ENCODE measurements at regions not wholly inside any gene's neighbourhood (a gene's known extent, or its start where the extent isn't known, plus 50 kb on each side); places are given as distances from the start of the nearest gene placed in this dataset.

- Mint-ChIP-seq H3K36me3 (ENCODE audit: low read depth) (no peaks in the 10 kb centered on the region), H3K9me3 (peaks cover 8% of the 10 kb centered on the region), H3K4me1 (peaks cover 16% of the 10 kb centered on the region), H3K27me3 (ENCODE audit: low read depth) (peaks cover 17% of the 10 kb centered on the region), H3K27ac (no peak overlapping the region), H3K4me3 (no peak overlapping the region)
- TF ChIP-seq CTCF (IDR thresholded peaks at IDR 0.05; ENCODE audit: unreplicated experiment in 3 of 3), result no peak
These were observed 89.1 kb upstream of the IGFBP7 start for GRCh38 chr4:57199267-57199666.

GRCh38 chr4:57195622-57196021 lies 85.4 kb upstream of the IGFBP7 start:
- peaks cover 12% of the 10 kb centered on the region for H3K27me3 Mint-ChIP-seq (ENCODE audit: low read depth)
- no peak overlapping the region for H3K27ac Mint-ChIP-seq
- no peak for TF ChIP-seq CTCF (IDR thresholded peaks at IDR 0.05; ENCODE audit: unreplicated experiment in 3 of 3)
- no peaks in the 10 kb centered on the region for H3K36me3 Mint-ChIP-seq (ENCODE audit: low read depth)
- H3K4me1 Mint-ChIP-seq, result peaks cover 41% of the 10 kb centered on the region
- H3K9me3 Mint-ChIP-seq, result peaks cover 12% of the 10 kb centered on the region
- H3K4me3 Mint-ChIP-seq, result no peak overlapping the region

- no peaks in the 10 kb centered on the region for H3K36me3 Mint-ChIP-seq (ENCODE audit: low read depth)
- TF ChIP-seq CTCF (IDR thresholded peaks at IDR 0.05; ENCODE audit: unreplicated experiment in 3 of 3), result peak in 2 of 3 experiments; percentile 7 to 45
- peaks cover 12% of the 10 kb centered on the region for H3K9me3 Mint-ChIP-seq
- peaks cover 11% of the 10 kb centered on the region for H3K27me3 Mint-ChIP-seq (ENCODE audit: low read depth)
- H3K4me1 Mint-ChIP-seq, result peaks cover 43% of the 10 kb centered on the region
- H3K4me3 Mint-ChIP-seq, result peak overlapping the region; percentile 52 to 67 (median 54)
- peak overlapping the region; percentile 92 to 96 (median 92) for H3K27ac Mint-ChIP-seq
These were observed 84.0 kb upstream of the IGFBP7 start for GRCh38 chr4:57194068-57194611.

- Mint-ChIP-seq H3K4me1 (peaks cover 48% of the 10 kb centered on the region), H3K27me3 (ENCODE audit: low read depth) (peaks cover 11% of the 10 kb centered on the region), H3K27ac (peak overlapping the region; percentile 92 to 96 (median 92)), H3K9me3 (peaks cover 12% of the 10 kb centered on the region), H3K4me3 (peak overlapping the region; percentile 14 to 24 (median 23)), H3K36me3 (ENCODE audit: low read depth) (no peaks in the 10 kb centered on the region)
- TF ChIP-seq CTCF (IDR thresholded peaks at IDR 0.05; ENCODE audit: unreplicated experiment in 3 of 3), result no peak
These were observed 83.1 kb upstream of the IGFBP7 start for GRCh38 chr4:57193209-57193810.

GRCh38 chr4:57191523-57192034 lies 81.4 kb upstream of the IGFBP7 start:
- H3K27me3 Mint-ChIP-seq (ENCODE audit: low read depth), result peaks cover 6% of the 10 kb centered on the region
- peak overlapping the region; percentile 77 to 91 (median 78) for H3K27ac Mint-ChIP-seq
- no peak overlapping the region for H3K4me3 Mint-ChIP-seq
- peaks cover 6% of the 10 kb centered on the region for H3K9me3 Mint-ChIP-seq
- peaks cover 51% of the 10 kb centered on the region for H3K4me1 Mint-ChIP-seq
- no peak for TF ChIP-seq CTCF (IDR thresholded peaks at IDR 0.05; ENCODE audit: unreplicated experiment in 3 of 3)
- no peaks in the 10 kb centered on the region for H3K36me3 Mint-ChIP-seq (ENCODE audit: low read depth)
